ENCODE measurements at regions not wholly inside any gene's neighbourhood (a gene's known extent, or its start where the extent isn't known, plus 50 kb on each side); places are given as distances from the start of the nearest gene placed in this dataset.

GRCh38 chr13:106212386-106213010, 323.0 kb downstream of the EFNB2 start:
- TF ChIP-seq CTCF (IDR thresholded peaks at IDR 0.05), result no peak
- TF ChIP-seq POLR2A (IDR thresholded peaks at IDR 0.05), result no peak

Data from thyroid gland (tissue), 4 donors.